Ovary (tissue), 3 donors: ENCODE measurements at regions not wholly inside any gene's neighbourhood (a gene's known extent, or its start where the extent isn't known, plus 50 kb on each side); places are given as distances from the start of the nearest gene placed in this dataset.

Experiments used
- EP300 ChIP-seq: sonication (generic); formaldehyde crosslinking; IDR thresholded peaks from one replicate; pipeline ENCODE4 v1.6.1; 2017; ENCODE audit warnings: antibody characterized with exemption
- POLR2A ChIP-seq: fragments of 450-650 bp; IDR thresholded peaks from one replicate; pipeline ENCODE4 v1.6.1; 2017; ENCODE audit warnings: antibody characterized with exemption, mild to moderate bottlenecking, moderate library complexity
- TF ChIP-seq, protein P1 (sequence below), 3 donors: fragments of 450-650 bp in 2 of 3; fragments of 200-600 bp in 1 of 3; IDR thresholded peaks; one replicate each; pipeline versions ENCODE4 v1.5.1 to v1.8.0; 2016 to 2022; ENCODE audit warnings: antibody characterized with exemption in 3 of 3, mild to moderate bottlenecking in 1 of 3
- donor health status: DM: no; HTN: no; CAD: no.

GRCh38 chr9:82457891-82458290 lies 469.3 kb downstream of the SPATA31D1 start:
- TF ChIP-seq, protein P1, sequence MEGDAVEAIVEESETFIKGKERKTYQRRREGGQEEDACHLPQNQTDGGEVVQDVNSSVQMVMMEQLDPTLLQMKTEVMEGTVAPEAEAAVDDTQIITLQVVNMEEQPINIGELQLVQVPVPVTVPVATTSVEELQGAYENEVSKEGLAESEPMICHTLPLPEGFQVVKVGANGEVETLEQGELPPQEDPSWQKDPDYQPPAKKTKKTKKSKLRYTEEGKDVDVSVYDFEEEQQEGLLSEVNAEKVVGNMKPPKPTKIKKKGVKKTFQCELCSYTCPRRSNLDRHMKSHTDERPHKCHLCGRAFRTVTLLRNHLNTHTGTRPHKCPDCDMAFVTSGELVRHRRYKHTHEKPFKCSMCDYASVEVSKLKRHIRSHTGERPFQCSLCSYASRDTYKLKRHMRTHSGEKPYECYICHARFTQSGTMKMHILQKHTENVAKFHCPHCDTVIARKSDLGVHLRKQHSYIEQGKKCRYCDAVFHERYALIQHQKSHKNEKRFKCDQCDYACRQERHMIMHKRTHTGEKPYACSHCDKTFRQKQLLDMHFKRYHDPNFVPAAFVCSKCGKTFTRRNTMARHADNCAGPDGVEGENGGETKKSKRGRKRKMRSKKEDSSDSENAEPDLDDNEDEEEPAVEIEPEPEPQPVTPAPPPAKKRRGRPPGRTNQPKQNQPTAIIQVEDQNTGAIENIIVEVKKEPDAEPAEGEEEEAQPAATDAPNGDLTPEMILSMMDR (IDR thresholded peaks at IDR 0.05) = no peak
- no peak for TF ChIP-seq EP300
- no peak for TF ChIP-seq POLR2A
